Esophagus muscularis mucosa (tissue), 4 donors: ENCODE measurements at regions not wholly inside any gene's neighbourhood (a gene's known extent, or its start where the extent isn't known, plus 50 kb on each side); places are given as distances from the start of the nearest gene placed in this dataset.
"Not testable (repeated sequence)": the region's sequence is repeated elsewhere in the genome, so short reads cannot be mapped to it uniquely, and the experiment has no call there.

Experiments used
- EP300 ChIP-seq: sonication (generic); formaldehyde crosslinking; IDR thresholded peaks from one replicate; pipeline ENCODE4 v1.6.1; 2017; ENCODE audit warnings: antibody characterized with exemption
- POLR2A ChIP-seq: fragments of 450-650 bp; IDR thresholded peaks from one replicate; pipeline ENCODE4 v1.6.1; 2017; ENCODE audit warnings: antibody characterized with exemption, moderate library complexity, mild to moderate bottlenecking, low read depth
- TF ChIP-seq, protein P1 (sequence below), 3 experiments: fragments of 200-600 bp in 2 of 3; fragments of 450-650 bp in 1 of 3; sonication (generic) in 2 of 3; IDR thresholded peaks; one replicate each; pipeline ENCODE4 v1.5.1; 2017 to 2019; ENCODE audit warnings: antibody characterized with exemption in 3 of 3, mild to moderate bottlenecking in 2 of 3, moderate library complexity in 1 of 3

DNA sequence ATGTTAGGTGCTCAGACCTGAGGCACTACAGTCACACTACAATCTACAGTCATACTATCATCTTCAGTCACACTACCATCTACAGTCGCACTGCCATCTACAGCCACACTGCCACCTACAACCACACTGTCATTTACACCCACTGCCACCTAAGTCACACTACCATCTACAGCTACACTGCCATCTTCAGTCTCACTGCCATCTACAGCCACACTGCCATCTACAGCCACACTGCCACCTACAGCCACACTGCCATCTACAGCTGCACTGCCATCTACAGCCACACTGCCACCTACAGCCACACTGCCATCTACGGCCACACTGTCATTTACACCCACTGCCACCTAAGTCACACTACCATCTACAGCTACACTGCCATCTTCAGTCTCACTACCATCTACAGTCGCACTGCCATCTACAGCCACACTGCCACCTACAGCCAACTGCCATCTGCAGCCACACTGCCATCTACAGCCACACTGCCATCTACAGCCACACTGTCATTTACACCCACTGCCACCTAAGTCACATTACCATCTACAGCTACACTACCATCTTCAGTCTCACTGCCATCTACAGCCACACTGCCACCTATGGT lies 155.2 kb upstream of the AFDN start:
- TF ChIP-seq, protein P1, sequence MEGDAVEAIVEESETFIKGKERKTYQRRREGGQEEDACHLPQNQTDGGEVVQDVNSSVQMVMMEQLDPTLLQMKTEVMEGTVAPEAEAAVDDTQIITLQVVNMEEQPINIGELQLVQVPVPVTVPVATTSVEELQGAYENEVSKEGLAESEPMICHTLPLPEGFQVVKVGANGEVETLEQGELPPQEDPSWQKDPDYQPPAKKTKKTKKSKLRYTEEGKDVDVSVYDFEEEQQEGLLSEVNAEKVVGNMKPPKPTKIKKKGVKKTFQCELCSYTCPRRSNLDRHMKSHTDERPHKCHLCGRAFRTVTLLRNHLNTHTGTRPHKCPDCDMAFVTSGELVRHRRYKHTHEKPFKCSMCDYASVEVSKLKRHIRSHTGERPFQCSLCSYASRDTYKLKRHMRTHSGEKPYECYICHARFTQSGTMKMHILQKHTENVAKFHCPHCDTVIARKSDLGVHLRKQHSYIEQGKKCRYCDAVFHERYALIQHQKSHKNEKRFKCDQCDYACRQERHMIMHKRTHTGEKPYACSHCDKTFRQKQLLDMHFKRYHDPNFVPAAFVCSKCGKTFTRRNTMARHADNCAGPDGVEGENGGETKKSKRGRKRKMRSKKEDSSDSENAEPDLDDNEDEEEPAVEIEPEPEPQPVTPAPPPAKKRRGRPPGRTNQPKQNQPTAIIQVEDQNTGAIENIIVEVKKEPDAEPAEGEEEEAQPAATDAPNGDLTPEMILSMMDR (IDR thresholded peaks at IDR 0.05): peak in 1 of 3 experiments; percentile 4
- TF ChIP-seq POLR2A, EP300: not testable (repeated sequence)
